Germinal center (tissue), 1 donor: ENCODE measurements at regions not wholly inside any gene's neighbourhood (a gene's known extent, or its start where the extent isn't known, plus 50 kb on each side); places are given as distances from the start of the nearest gene placed in this dataset.
"Not testable (repeated sequence)": the region's sequence is repeated elsewhere in the genome, so short reads cannot be mapped to it uniquely, and the experiment has no call there.

Experiments
- DNase-seq: peaks from one replicate; pipeline ENCODE4 v3.0.0; 2012; ENCODE audit warnings: mixed read lengths, low spot score

DNA sequence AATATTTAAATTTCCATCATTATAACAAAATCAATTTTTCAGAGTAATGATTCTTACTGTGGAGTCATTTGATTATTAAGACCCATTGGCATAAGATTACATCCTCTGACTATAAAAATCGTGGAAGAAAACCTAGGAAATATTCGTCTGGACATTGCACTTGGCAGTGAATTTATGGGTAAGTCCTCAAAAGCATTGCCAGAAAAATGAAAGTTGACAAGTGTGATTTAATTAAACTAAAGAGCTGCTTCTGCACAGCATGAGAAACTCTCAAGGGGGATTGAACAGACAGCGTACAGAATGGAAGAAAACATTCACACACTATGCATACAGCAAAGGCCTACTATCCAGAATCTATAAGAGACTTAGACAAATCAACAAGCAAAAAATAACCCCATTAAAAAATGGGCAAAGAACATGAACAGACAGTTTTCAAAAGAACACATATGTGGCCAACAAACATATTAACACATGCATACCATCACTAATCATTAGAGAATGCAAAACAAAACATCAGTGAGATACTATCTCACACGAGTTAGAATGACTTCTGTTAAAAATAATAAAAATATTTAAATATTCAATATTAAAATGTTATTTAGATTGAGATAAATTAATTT, 111.4 kb downstream of the CCDC74A start:
- not testable (repeated sequence) for DNase-seq

DNA sequence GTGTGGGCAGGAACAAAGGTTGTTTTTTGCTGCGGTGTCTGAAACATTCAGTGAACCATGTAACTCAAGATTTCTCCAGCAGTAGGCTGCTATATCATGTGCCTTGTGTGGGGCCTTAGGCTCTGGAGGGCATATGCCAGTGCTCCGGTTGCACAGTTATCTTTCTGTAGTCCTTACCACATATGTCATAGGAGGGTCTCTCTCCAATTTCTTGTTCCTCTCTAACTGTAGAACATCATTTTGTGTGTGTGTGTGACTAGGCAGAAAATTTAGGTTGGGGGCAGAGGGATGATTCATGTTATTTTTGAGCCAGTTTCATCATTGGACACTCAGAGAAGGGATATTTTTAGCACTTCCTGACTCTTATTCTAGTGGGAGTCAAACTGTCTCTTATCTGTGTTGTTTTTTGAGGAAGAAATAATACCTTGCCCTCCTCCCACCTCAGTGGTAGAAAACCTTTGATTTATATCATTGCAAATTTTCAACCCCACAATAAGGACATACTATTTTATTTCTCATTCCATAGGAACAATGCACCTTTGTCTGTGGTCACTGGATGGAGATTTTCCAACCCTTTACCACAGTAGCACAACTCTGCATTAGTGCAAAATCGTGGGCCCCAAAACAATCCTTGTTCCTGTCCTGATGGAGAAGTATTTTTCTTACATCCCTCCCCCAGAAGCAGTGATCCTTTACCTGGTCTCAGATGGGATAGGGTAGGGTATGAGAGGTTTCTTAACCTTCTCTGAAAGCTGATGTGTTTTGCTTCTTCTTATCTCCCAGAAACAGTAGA, 113.9 kb downstream of the CCDC74A start:
- DNase-seq = no peak

DNA sequence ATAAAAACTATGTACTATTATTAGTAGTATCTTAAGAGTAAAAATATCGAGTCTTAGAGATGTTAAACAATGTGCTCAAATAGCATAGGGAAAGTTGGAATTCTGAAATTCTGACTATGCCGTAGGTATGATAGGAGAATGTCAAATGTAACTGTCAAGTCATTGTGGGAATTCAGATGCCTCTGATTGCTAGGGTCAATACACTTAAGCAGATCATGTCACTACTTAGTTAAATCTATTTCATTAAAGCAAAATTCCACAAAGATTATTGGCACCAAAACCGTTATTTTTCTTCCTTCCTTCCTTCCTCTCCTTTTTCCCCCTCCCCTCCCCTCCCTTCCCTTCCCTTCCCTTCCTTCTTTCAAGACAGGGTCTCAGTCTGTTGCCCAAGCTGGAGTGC, 115.5 kb downstream of the CCDC74A start:
- DNase-seq = not testable (repeated sequence)

DNA sequence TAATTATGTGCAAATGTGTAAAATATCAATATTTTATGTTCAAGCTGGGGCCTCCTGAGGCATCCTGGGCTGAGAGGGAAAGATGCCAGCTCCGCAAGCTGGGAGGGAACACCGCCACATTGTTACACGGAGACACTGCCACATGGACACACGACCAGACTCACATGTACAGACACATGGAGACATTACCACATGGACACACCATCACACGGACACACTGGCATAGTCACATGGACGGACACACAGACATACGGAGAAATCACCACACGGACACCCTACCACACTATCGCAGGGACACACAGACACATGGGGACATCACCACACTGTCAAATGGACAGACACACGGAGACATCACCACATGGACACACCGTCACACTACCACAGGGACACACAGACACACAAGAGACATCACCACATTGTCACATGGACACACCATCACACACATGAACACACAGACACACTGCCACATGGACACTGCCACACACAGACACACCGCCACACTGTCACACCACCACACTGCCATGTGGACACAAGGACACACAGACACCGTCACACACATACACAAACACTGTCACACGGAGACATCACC, 117.6 kb downstream of the CCDC74A start:
- DNase-seq = no peak

- not testable (repeated sequence) for DNase-seq
Measured at GRCh38 chr2:131646220-131646619, 118.5 kb downstream of the CCDC74A start.

DNA sequence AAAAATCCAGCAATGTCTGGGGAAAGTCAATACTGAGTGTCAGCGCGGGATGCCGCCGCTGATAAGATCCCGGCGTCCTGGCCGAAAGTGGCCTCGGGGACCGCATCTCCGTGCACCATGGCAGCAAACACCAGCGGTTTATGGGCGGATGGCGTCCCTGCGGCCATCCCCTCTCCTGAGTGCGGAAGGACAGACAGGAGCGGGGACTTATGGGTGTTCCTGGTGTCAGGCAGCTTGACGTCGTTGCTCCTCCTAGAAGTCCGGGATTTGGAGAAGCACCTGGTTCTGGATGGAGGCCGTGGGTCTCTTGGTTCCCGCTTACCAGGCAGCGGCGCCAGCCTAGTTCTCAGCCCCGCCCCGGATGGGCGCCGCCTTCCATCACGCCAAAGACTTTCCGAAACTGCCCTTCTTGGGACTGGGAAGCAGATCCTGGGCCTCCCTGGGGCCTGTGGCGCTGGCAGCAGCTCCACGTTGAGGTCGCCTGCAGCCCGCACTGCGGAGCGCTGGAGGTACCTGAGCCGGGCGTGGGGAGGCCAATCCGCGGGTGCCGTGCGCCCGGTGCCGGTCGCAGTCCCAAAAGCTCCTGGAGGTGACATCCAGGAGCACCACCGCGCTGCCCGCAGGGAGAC, 119.1 kb downstream of the CCDC74A start:
- DNase-seq = no peak

- DNase-seq = not testable (repeated sequence)
Measured at GRCh38 chr2:131648565-131648964, 120.9 kb downstream of the CCDC74A start.

- DNase-seq = not testable (repeated sequence)
Measured at GRCh38 chr2:131652246-131652645, 124.6 kb downstream of the CCDC74A start.

DNA sequence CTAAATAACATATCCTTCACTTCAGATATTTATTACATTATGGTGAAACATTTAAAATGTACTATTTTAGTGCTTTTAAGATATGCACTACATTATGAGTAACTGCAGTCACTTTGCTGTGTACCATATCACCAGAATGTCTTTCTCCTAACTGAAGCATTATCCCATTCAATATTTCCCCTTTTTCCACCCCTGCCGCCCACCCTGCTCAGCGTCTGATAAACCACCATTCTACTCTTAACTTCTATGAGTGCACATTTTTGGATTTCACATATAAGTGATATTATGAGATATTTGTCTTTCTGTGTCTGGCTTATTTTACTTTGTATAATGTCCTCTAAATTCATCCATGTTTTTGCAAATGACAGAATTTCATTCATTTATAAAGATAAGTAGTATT, 126.4 kb downstream of the CCDC74A start:
- not testable (repeated sequence) for DNase-seq

DNA sequence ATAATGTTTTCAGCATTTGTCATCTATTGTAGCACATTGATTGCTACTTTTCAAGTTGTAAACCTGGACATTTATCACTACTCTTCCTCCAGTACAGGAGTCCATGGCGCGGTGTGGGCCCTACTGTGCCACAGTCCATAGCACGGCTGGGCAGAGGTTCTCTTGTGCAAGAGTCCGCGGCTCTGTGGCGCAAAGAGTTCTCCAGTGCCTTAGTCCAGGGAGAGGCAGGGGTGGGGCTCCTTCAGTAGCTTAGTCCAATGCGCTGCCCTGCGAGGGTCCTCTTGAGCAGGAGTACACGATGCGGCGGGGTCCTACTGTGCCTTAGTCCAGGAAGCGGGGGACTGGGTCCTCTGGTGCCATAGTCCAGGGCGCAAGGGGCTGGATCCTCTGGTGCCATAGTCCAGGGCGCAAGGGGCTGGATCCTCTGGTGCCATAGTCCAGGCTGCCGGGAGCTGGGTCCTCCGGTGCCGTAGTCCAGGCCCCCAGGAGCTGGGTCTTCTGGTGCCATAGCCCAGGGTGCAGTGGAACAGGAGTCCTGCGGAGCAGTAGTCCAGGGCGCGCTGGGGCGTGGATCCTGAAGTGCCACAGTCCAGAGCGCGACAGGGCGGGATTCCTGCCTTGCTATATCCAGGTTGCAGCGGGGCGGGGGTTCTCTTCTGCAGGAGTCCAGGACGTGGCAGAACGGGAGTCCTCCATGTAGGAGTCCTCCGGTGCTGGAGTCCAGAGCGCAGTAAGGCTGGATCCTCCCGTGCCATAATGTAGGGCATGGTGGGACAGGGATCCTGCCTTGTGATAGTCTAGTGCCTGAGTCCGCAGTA, 129.3 kb downstream of the CCDC74A start:
- no peak for DNase-seq

GRCh38 chr2:131657895-131658768, 130.4 kb downstream of the CCDC74A start:
- DNase-seq = no peak

DNA sequence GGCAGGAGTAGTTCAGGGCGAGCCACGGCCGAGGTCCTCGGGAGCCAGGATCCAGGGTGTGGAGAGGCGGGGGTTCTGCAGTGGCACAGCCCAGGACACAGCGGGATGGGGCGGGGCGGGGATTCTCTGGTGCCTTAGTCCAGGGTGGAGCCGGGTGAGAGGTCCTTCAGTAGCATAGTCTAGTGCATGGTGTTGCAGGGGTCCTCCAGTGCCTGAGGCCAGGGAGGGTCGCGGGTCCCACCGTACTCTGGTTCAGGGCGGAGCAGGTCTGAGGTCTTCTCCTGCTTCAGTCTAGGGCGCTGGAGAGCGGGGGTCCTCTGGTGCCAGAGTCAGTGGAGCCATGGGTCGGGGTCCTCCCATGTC, 131.1 kb downstream of the CCDC74A start:
- no peak for DNase-seq

GRCh38 chr2:131659168-131659572, 131.5 kb downstream of the CCDC74A start:
- no peak for DNase-seq

- not testable (repeated sequence) for DNase-seq
Measured at GRCh38 chr2:131661101-131661782, 133.6 kb downstream of the CCDC74A start.

DNA sequence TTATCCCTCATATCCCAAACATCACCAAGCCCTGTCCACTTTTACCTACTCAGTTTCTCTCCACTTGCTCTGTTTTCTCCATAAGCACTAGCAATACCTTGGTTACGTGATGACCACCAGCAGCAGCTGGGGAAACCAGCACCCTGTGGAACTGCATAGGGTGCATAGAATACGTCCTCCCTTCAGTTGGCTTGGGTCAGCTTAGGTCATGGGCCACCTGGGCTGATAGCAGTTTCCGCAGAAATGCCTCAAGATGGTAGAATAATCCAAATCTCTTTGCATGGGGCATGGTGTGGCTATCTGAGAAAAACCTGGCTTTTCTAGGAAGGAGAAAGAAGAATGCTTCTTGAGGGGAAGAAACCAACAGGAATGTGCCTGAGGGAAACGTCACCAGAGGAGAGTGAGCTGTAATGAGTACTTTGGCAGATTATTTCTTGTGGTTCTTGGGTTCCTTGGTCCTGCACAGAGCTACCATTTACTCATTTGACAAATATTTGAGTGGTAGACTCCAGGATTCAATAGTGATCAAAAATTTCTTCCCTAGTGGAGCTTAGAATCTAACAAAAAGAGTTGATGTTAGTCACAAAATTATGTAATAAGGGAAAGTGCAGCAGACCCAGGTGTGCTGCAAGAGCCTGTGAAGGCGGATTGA, 134.3 kb downstream of the CCDC74A start:
- DNase-seq = not testable (repeated sequence)

DNA sequence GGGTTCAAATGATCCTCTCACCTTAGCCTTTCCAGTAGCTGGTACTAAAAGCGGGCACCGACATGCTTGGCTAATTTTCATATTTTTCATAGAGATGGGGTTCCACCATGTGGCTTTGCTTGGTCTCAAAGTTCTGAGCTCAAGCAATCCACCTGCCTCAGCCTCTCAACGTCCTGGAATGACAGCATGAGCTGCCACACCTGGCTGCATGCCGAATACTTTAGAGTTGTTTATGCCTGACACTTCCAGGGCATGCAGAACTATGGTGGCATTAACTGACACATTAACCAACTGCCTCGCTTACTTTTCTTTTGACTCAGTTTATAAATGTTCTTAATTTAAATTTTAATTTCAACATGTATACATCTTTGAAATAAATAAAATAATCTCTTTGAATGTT, 135.8 kb downstream of the CCDC74A start:
- DNase-seq = not testable (repeated sequence)

GRCh38 chr2:131665716-131666115, 138.0 kb downstream of the CCDC74A start:
- DNase-seq = not testable (repeated sequence)

GRCh38 chr2:131668794-131669540, 141.3 kb downstream of the CCDC74A start:
- DNase-seq = not testable (repeated sequence)
